Epidermal melanocyte (primary cell): ENCODE measurements at regions not wholly inside any gene's neighbourhood (a gene's known extent, or its start where the extent isn't known, plus 50 kb on each side); places are given as distances from the start of the nearest gene placed in this dataset.
"Not testable (repeated sequence)": the region's sequence is repeated elsewhere in the genome, so short reads cannot be mapped to it uniquely, and the experiment has no call there.

Experiments
- DNase-seq: peaks from one replicate; pipeline ENCODE4 v3.0.0; 2011; ENCODE audit warnings: low spot score; ENCODE audit not compliant: insufficient read length

DNA sequence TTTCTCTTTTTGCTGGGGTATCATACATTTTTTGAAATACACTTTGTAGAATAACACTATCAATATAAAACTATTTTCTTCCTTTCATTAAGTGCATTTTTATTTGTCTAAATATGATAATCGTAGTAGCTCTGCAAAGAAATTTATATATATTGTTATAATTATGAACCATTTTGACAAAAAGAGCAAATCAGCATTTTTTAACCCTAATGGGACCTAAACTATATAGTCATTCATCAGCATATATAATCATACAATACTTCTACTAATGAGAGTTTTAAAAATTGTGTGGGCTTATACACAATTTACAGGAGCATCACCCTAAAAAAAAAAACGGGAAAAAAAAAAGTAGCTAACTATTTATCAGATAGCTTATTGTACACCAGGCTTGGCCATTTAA lies 329.7 kb upstream of the TYRP1 start:
- no peak for DNase-seq

DNA sequence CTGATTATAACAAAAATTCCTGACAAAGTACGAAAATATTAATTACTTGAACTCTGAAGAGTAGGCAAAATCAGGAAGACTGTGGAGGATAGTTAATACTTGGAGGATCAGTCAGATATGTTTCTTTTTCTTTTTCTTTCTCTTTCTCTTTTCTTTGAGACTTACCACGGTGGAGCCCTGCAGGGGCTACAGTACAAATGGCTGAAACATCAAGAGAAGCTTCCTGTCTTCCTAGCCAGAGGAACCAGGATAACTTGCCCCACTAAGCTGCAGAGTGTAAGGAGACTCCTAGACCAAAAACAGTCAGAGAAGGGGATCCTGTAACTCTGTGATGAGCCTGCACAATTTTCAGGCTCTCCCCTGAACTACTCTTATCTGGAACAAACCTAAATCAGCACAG lies 324.6 kb upstream of the TYRP1 start:
- no peak for DNase-seq

DNA sequence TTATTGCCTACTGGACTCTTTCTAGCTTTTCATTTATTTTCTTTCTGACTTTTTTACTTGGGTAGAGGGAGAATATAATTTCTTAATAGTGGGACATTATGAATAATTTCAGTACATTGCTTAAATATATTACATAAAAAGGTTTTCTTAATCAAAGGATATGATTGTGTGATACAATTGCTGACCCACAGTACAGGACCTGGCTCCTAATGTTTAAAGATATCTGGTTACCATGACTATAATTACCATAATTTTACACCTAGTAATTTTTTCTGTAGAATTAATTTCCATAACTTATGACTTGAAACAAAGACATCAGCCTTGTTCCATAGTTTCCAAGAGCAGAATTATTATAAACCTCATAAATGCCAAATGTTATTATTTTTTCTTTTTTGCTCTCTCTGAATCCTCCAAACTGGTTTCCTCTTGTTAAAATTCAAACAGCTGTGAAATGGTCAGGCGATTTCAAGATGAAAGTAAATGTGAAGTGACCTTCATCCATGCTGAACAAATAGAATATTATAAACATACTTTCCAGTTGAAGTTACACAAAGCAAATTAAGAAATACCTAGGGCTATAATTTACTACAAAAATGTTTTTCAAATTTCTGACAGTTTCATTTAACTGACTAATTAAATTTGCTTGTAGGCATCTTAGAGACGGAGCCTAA lies 301.2 kb upstream of the TYRP1 start:
- DNase-seq, result no peak

DNA sequence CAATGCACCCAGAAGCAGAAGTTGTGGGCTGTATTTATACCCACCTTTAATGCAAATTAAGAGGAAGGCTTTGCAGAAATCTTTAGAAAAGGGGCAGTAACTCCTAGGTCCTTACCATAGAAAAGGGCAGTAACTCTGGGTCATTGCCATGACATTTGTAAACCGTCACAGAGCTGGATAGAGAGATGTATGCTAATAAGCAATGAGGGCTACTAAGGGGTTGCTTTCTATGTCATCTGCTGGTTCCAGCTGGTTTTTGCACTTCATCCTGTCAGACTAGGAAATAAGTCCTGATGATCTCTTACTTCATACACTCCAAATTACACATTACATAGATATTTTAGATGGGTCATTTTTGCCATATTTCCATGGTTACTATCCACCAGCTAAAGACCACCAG lies 299.1 kb upstream of the TYRP1 start:
- DNase-seq, result no peak

DNA sequence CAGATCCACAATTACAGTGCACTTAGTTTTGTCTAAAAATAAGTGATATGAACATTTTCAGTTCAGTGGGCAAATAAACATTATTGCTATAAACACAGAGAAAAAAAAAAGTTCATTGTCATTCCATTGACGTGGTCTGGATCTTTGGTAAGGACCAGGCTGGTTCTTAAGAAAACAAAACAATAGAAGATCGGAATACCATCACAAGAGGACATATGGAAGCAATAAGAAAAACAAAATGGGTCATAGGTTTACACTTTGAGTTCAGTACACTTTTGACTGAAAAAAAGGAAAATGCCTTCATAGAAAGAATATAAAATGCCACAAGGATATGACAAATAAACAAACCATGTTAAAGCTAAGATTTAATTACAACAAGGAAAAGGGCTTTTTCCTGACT lies 289.5 kb upstream of the TYRP1 start:
- DNase-seq, result no peak

DNA sequence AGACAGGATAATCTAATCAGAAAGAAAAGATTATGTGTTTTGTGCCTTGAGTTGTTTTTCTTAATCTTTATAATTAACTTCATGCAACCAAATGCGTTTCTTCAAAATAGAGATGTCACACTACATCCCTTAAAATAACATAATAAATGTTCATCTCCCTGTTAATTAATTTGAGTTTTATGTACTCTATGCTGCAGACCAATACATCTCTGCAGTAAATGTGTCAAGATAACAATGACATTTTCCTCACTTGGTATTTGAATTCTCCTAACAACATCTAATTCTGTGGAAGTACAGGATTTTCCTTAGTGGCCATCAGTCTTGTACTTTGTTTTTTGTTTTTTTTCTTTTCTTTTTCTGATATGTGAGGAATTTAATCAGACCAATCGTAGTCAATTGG lies 279.2 kb upstream of the TYRP1 start:
- DNase-seq, result no peak

DNA sequence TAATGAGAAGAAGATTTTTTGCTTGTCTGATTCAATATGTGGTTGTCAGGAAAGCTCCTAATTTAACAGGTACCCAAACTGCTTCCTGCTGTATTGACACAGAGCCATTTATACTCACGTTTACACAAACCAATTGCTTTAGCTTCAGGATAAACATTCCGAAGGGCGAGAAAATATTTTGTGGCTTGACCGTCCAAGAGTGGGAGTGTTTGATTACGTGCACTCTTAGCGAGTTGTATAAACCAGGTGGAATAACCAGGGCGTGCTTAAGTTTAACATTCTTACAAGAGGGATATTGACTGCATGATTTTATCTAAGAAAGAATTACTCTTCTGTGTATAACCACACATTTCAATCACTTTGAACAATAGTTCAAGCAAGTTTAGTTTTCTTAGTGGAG lies 278.7 kb upstream of the TYRP1 start:
- no peak for DNase-seq

DNA sequence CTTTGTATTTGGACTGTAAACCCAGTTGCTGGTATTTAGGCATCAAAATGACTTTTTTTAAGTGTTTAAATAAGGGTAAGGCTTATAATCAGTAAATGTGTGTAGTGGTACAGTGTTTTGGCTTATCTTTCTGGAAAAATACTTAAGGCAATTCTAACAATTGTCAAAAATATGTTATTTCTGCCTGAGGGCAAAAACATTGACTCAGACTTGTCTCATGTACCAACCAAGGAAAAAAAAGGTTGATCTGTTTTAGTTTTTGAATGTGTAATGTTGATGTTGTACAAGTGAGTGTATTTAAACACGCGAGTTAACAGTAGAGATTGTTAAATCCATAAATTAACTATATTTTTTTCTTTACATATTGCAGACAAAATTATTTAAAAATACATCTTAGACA lies 277.8 kb upstream of the TYRP1 start:
- no peak for DNase-seq

DNA sequence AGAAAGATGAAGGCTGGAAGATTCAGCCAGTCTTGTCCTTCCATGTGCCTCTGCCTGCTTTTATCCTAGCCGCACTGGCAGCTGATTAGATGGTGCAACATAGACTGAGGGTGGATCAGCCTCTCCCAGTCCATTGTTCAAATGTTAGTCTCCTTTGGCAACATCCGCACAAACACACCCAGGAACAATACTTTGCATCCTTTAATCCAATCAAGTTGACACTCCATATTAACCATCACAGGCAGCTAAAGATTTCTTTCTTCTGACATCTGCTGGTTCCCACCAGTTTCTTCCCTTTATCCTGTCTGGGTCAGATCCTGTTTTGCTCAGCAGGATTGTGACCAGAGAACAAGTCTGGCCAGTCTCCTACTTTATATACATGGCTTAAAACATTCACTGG lies 276.5 kb upstream of the TYRP1 start:
- DNase-seq, result no peak

DNA sequence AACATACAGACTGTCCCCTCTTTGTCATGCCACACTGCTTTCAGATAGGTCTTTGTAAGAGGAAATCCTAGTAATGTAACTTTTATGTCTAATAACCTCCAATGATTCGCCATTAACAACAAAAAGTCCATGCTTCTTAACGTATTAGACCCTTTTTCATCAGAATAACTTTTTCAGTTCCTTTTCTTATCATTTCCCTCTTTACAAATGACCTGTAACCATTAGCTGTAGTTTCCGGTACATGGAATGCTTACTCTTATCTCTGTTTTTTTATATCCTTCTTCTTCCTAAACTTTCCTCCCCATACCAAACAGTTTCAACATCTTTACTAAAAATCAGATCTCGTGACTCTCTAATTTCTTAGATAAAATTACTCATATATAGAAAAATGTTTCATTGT lies 268.9 kb upstream of the TYRP1 start:
- no peak for DNase-seq

DNA sequence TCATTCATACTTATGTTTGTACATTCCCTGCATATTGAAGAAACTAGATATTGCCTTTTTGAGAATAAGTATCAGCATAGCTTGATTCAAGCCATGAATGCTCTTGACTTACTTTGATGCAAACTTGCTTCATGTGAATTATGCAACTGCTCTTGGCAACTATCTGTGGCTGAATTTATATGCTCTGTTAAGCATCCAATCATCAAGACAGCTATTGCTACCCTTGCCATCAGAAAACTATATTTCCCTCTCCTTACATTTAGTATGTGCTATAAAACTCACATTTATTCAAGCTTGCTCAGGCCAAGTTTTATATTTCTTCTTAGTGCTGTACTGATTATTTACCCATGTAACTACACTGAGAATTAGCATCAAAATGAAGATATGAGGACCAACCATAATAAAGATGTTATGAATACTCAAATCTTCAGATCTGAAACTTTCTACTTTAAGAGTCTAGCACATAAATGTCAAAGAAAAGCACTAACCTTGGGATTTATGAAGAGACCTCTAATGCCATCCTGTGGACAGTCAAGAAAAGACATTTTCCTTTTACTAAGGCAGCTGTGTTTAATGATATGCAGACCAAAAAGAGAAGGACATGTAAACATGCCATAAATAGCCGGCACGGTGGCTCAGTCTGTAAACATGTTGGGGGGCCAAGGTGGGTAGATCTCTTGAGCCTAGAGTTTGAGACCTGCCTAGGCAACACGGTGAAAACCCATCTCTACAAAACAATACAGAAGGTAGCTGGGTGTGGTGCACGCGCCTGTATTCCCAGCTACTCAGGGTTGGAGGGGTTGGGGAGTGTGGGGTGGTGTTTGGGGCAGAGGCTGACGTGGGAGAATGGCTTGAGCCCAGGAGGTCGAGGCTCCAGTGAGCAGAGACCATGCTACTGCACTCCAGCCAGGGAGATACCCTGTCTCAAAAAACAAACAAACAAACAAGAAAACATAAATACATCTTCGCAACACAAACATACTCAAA lies 267.0 kb upstream of the TYRP1 start:
- DNase-seq, result peak; percentile 31

DNA sequence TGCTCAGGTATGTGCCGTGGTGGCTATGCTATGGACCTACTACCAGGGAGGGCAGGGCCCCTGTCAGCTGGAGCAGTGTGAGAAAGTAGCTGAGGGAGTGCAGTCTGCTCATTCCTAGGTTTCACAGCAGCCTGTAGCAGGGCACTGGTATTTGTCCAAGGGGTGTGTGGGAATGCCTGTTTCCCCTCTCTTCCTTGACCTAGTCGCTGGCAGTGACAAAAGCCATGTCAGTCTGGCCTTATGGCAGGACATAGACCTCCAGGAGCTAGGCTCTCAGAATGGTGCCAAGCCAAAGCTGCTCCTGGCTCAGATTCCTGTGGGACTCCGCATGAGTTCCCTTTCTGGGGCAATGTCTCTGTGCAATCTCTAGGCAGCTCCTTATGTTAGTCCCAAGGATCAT lies 253.9 kb upstream of the TYRP1 start:
- DNase-seq, result no peak

DNA sequence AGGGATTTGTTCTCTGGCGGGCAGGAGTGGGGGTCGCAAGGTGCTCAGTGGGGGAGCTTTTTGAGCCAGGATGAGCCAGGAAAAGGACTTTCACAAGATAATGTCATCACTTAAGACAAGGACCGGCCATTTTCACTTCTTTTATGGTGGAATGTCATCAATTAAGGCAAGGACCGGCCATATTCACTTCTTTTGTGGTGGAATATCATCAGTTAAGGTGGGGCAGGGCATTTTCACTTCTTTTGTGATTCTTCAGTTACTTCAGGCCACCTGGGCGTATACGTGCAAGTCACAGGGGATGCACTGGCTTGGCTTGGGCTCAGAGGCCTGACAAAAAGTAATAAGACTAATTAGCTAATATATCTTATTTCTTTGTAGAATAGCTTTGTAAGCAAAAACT lies 252.1 kb upstream of the TYRP1 start:
- DNase-seq, result not testable (repeated sequence)

DNA sequence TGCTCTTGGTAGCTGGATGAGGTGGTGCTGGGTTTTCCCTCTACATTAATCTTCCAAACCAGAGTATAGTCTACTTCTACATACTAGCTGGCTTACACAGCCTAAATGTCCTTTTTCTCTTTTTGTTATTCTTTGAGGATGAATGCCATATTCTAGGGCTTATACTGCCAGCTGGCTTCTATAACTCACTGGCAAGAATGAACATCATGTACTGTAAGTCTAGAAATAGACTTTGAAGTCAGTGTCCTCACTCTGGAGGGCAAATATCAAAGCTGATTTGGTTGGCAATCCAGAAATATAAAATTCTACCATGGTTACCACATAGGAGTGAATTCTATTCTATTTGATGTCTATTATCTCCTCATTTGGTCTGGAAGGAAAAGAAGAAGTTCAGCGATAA lies 251.7 kb upstream of the TYRP1 start:
- DNase-seq, result no peak

DNA sequence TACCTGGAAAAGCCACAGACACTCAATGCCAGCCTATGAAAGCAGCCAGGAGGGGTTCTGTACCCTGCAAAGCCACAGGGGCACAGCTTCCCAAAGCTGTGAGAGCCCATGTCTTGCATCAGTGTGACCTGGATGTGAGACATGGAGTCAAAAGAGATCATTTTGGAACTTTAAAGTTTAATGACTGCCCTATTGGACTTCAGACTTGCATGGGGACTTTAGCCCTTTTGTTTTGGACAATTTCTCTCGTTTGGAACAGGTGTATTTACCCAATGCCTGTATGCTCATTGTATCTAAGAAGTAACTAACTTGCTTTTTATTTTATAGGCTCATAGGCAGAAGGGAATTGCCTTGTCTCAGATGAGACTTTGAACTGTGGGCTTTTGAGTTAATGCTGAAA lies 244.9 kb upstream of the TYRP1 start:
- no peak for DNase-seq

DNA sequence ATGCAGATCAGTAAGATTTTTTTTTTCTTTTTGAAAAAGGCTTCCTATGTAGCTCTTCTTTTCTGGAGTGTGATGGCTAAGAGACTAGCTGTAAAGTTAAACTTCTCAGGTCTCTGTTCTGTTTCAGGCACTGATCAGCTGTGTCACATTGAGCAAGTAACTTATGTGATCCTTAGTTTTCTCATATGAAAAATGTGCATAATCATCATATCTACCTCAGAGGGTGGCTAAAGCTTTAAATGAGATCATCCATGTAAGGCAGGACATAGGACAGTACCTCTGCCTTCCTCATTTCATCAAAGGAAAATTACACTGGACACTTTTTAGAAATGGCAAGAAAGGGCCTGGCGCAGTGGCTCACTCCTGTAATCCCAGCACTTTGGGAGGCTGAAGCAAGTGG lies 235.9 kb upstream of the TYRP1 start:
- DNase-seq, result no peak

DNA sequence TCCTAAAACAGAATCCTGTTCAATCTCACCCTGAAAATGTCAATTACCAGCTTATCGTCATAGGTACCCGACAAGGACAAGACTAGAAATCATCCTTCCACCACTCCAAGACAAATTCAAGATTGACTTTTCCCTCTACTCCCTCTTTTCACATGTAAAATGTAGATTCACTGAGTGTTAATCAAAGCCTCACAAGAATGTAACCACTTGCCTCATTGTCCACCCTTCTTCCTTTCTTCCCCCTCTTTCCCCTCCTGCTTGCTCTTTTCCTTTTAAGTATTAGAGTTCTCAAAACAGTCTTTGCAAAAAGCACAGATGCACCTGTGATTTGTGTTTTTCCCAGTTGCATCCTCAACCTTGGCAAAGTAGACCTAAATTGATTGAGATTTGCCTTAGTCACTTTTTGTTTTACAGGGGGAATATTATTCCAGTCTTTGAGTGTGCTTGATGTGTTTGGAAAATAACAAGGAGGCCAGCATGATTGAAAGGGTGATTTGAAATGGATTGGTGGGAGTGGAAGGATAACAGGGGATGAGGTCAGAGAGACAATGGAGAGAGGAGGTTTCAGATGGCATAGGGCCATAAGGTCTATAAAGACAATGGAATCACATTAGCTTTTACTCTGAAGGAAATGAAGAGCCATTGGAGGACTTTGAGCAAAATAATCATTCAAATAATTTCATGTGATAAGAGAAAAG lies 231.3 kb upstream of the TYRP1 start:
- DNase-seq, result no peak

DNA sequence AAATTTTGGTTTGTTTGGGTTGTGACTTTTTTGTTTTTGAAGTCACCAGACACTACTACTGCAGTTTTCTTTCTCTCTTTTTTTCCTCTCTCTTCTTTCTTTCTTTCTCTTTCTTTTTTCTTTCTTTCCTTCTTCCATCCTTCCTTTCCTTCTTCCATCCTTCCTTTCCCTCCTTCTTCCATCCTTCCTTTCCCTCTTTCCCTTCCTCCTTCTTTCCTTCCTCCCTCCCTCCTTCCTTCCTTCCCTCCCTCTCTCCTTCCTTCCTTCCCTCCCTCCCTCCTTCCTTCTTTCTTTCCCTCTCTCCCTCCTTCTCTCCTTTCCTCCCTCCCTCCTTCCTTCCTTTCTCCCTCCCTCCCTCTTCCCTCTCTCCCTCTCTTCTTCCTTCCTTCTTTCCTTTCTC lies 230.3 kb upstream of the TYRP1 start:
- no peak for DNase-seq

DNA sequence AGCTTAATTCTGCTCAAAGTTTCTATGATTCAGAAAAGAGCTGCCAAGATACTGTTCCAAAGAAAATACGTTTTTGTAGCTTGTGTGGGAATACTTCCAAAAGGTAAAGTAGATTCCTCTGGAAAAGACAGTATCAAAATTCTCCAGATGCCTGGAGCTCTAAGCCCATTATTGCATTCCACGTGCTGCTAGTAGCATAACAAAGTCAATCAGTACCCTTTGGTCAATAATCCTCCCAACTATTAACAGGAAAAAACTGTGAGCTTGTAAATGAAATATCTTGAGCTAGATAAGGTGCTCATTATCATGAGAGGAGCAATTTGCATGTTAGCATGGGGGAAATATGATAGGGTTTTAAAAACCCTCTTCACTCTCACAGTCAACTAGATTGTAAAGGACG lies 229.5 kb upstream of the TYRP1 start:
- DNase-seq, result no peak

DNA sequence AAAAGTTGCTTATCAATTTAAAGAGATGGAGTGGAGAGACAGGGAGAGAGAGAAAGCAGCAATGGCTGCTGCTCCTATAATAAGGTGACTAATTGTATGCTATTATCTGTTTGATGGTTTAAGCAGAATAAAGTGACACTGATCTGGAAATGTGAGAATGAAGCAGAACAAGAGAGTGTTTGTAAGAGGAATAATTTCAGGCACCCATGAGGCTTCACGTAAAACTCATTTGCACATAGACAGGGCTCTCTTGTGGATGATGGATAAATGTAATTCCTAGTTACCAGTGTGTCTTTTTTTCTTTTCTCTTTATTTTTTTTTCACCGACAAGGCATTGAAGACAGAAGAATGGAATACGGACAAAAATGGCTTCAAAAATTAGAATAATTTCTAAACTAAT lies 228.8 kb upstream of the TYRP1 start:
- no peak for DNase-seq

DNA sequence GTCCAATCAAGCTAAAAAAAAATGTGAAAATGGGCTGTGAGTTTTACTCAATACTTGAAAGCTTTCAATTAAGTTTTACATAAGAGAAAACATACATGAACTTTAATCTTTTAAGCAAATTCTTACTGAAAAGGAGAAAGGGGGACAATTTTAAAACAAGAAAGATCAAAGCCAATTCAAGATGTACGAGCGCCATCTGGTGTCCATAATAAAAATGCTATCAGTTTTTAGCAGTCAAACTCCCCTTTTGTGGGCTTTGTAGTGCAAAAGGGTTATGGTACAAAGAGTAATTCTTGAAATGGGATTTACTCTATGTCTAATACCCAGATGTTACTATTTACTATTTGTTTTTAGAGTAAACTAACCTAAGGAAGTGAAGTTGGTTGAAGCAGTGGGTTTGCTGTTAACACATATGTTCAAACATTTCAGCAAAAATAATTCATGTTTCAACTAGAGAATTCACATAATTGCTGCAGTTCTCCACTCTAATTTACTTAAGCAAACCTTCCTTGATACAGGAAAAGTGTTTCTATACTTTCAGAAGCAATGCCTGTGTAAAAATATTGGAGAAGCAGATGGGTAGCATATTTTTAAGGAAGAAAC lies 228.2 kb upstream of the TYRP1 start:
- no peak for DNase-seq

DNA sequence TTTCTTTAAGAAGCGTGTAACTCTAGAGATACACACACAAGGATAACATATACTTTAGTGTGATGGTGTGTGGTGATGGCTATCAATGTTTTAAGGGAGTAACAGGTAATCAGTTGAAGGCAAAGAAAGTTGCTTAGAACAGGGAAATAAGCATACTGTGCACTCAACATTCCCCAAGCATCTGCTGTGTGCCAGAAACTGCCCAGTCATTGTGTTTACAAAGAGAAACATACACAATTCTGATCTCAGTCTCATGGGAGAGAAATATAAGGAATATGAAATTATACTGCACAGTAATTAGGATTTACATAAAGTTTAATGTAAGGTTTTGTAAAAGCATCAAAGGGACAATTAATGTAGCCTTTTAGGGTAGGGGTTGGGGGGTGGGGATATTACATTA lies 224.1 kb upstream of the TYRP1 start:
- DNase-seq, result no peak
